GM23338 (cell line): ENCODE measurements at regions not wholly inside any gene's neighbourhood (a gene's known extent, or its start where the extent isn't known, plus 50 kb on each side); places are given as distances from the start of the nearest gene placed in this dataset.

Experiments
- ATAC-seq: fragments of 200-7000 bp; cut with Tn5 transposase; 3 replicates; pipeline ENCODE4 v1.9.1; 2020
- DNase-seq: peaks from one replicate; pipeline ENCODE4 v3.0.0-alpha.2; 2015; ENCODE audit warnings: low spot score
- H2AFZ ChIP-seq: fragments of 200-600 bp; sonication (generic); 2 replicates; pipeline ENCODE4 v1.8.0; 2016; ENCODE audit warnings: antibody characterized with exemption, mild to moderate bottlenecking, moderate library complexity
- H3F3A ChIP-seq: fragments of 200-600 bp; sonication (generic); replicated peaks from 2 replicates; pipeline ENCODE4 v1.8.0; 2017; ENCODE audit warnings: antibody characterized with exemption, mixed run types, low read depth
- H3K27ac ChIP-seq: fragments of 200-600 bp; sonication (generic); 2 replicates; pipeline ENCODE4 v1.6.1; 2016; ENCODE audit warnings: low read depth
- H3K27me3 ChIP-seq: fragments of 200-600 bp; sonication (generic); 2 replicates; pipeline ENCODE4 v1.8.0; 2016; ENCODE audit warnings: mild to moderate bottlenecking, mixed run types, moderate library complexity; ENCODE audit not compliant: insufficient read depth
- H3K36me3 ChIP-seq: fragments of 200-600 bp; sonication (generic); 2 replicates; pipeline ENCODE4 v1.8.0; 2016; ENCODE audit warnings: mild to moderate bottlenecking; ENCODE audit not compliant: insufficient read depth
- H3K4me1 ChIP-seq: fragments of 200-600 bp; sonication (generic); 2 replicates; pipeline ENCODE4 v1.8.0; 2016; ENCODE audit warnings: mild to moderate bottlenecking, moderate library complexity; ENCODE audit not compliant: insufficient read depth
- H3K4me2 ChIP-seq: fragments of 200-600 bp; sonication (generic); 2 replicates; pipeline ENCODE4 v1.7.1; 2017; ENCODE audit warnings: mixed run types
- H3K4me3 ChIP-seq: fragments of 200-600 bp; sonication (generic); 2 replicates; pipeline ENCODE4 v1.6.1; 2016; ENCODE audit warnings: mixed run types
- H3K79me2 ChIP-seq: fragments of 200-600 bp; sonication (generic); replicated peaks from 2 replicates; pipeline ENCODE4 v1.8.0; 2017; ENCODE audit warnings: mild to moderate bottlenecking; ENCODE audit not compliant: insufficient read depth
- H3K9me2 ChIP-seq: fragments of 200-600 bp; sonication (generic); 2 replicates; pipeline ENCODE4 v1.8.0; 2017; ENCODE audit not compliant: insufficient read depth
- H4K20me1 ChIP-seq: fragments of 200-600 bp; sonication (generic); replicated peaks from 2 replicates; pipeline ENCODE4 v1.8.0; 2017; ENCODE audit warnings: mild to moderate bottlenecking; ENCODE audit not compliant: insufficient read depth
- H3K27ac Mint-ChIP-seq: 2 replicates; pipeline ENCODE4 v1.8.0; 2020; ENCODE audit warnings: inconsistent platforms, mild to moderate bottlenecking, moderate library complexity, mixed read lengths
- H3K27me3 Mint-ChIP-seq: 3 replicates; pipeline ENCODE4 v1.8.0; 2022; ENCODE audit warnings: low read depth, mild to moderate bottlenecking, moderate library complexity, mixed read lengths, inconsistent platforms; ENCODE audit not compliant: insufficient read depth, poor library complexity
- H3K36me3 Mint-ChIP-seq: 3 replicates; pipeline ENCODE4 v1.8.0; 2021; ENCODE audit warnings: low read depth, mild to moderate bottlenecking, inconsistent platforms, moderate library complexity, mixed read lengths
- H3K4me1 Mint-ChIP-seq: 3 replicates; pipeline ENCODE4 v1.8.0; 2020; ENCODE audit warnings: mild to moderate bottlenecking, inconsistent platforms, mixed read lengths
- H3K4me3 Mint-ChIP-seq: 3 replicates; pipeline ENCODE4 v1.8.0; 2021; ENCODE audit warnings: moderate library complexity, mild to moderate bottlenecking, inconsistent platforms, mixed read lengths
- H3K9me3 Mint-ChIP-seq: 3 replicates; pipeline ENCODE4 v1.8.0; 2020; ENCODE audit warnings: moderate library complexity, mild to moderate bottlenecking, inconsistent platforms, mixed read lengths
- CREB1 ChIP-seq: fragments of 250-450 bp; sonication (Bioruptor Pico); IDR thresholded peaks from 2 replicates; pipeline ENCODE4 v1.5.0; 2020; ENCODE audit warnings: low read depth, mild to moderate bottlenecking, moderate library complexity
- EZH2 ChIP-seq: fragments of 200-600 bp; sonication (generic); IDR thresholded peaks from one replicate; pipeline ENCODE4 v1.8.0; 2017; ENCODE audit warnings: antibody characterized with exemption, mild to moderate bottlenecking, low read depth; ENCODE audit not compliant: unreplicated experiment
- EZH2phosphoT487 ChIP-seq: fragments of 200-600 bp; sonication (generic); IDR thresholded peaks from one replicate; pipeline ENCODE4 v1.8.1; 2018; ENCODE audit warnings: antibody characterized with exemption; ENCODE audit not compliant: unreplicated experiment
- JUNB ChIP-seq: IDR thresholded peaks from one replicate; pipeline ENCODE4 v1.6.1; 2016; ENCODE audit warnings: antibody characterized with exemption; ENCODE audit not compliant: unreplicated experiment
- NANOG ChIP-seq: IDR thresholded peaks from 2 replicates; pipeline ENCODE4 v1.6.1; 2016; ENCODE audit warnings: antibody characterized with exemption, borderline replicate concordance
- POLR2AphosphoS5 ChIP-seq: IDR thresholded peaks from 2 replicates; pipeline ENCODE4 v1.6.1; 2016; ENCODE audit warnings: antibody characterized with exemption, low read depth
- STAT1 ChIP-seq: IDR thresholded peaks from one replicate; pipeline ENCODE4 v1.6.1; 2016; ENCODE audit warnings: antibody characterized with exemption; ENCODE audit not compliant: unreplicated experiment
- ZNF114 ChIP-seq: fragments of 250-450 bp; sonication (Bioruptor Pico); IDR thresholded peaks from 2 replicates; pipeline ENCODE4 v1.5.0; 2020; ENCODE audit warnings: mild to moderate bottlenecking, moderate library complexity
- ZNF331 ChIP-seq: fragments of 250-450 bp; sonication (Bioruptor Pico); IDR thresholded peaks from 2 replicates; pipeline ENCODE4 v1.5.0; 2020; ENCODE audit warnings: low read depth, mild to moderate bottlenecking, moderate library complexity
- TF ChIP-seq, protein P1 (sequence below), 2 experiments: fragments of 200-600 bp in 1 of 2; sonication (generic) in 1 of 2; conservative IDR thresholded peaks; 2 replicates each; pipeline versions ENCODE4 v1.5.1 to v1.6.1; 2016 to 2017; ENCODE audit warnings: antibody characterized with exemption in 2 of 2, low read depth in 2 of 2, mild to moderate bottlenecking in 2 of 2, moderate library complexity in 1 of 2
- TF ChIP-seq, protein P2 (sequence below): IDR thresholded peaks from 2 replicates; pipeline ENCODE4 v1.6.1; 2016; ENCODE audit warnings: antibody characterized with exemption
- TF ChIP-seq, protein P3 (sequence below): fragments of 250-450 bp; sonication (Bioruptor Pico); IDR thresholded peaks from 2 replicates; pipeline ENCODE4 v1.5.0; 2020; ENCODE audit warnings: mild to moderate bottlenecking, moderate library complexity
- TF ChIP-seq, protein P4 (sequence below): IDR thresholded peaks from one replicate; pipeline ENCODE4 v1.6.1; 2018; ENCODE audit warnings: antibody characterized with exemption; ENCODE audit not compliant: unreplicated experiment

DNA sequence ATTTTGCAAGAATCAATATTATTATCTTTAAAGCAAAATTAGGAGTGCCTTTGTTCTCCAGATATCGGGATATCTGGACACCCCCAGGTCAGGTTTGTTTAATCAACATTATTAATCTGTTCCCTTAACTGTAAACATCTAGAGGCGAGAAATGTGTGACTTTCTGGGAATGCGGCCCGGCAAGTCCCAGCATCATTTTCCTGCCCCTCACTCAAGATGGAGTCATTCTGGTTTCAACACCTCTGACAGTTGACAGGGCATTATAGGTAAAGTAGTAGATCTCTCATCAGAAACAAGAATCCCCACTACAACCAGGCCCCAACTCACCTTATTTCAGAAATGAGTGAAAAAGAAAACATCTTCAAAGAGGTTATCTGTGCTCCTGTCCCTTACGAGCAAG, 331.6 kb upstream of the ZFP42 start:
- no peaks in the 10 kb centered on the region for H3K27me3 Mint-ChIP-seq
- TF ChIP-seq CREB1 (CRISPR knock-in tag) (no peak), EZH2 (no peak), STAT1 (no peak), POLR2AphosphoS5 (no peak), JUNB (no peak), EZH2phosphoT487 (no peak), NANOG (no peak), ZNF114 (CRISPR knock-in tag) (no peak), ZNF331 (CRISPR knock-in tag) (no peak)
- TF ChIP-seq, protein P1, sequence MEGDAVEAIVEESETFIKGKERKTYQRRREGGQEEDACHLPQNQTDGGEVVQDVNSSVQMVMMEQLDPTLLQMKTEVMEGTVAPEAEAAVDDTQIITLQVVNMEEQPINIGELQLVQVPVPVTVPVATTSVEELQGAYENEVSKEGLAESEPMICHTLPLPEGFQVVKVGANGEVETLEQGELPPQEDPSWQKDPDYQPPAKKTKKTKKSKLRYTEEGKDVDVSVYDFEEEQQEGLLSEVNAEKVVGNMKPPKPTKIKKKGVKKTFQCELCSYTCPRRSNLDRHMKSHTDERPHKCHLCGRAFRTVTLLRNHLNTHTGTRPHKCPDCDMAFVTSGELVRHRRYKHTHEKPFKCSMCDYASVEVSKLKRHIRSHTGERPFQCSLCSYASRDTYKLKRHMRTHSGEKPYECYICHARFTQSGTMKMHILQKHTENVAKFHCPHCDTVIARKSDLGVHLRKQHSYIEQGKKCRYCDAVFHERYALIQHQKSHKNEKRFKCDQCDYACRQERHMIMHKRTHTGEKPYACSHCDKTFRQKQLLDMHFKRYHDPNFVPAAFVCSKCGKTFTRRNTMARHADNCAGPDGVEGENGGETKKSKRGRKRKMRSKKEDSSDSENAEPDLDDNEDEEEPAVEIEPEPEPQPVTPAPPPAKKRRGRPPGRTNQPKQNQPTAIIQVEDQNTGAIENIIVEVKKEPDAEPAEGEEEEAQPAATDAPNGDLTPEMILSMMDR (conservative IDR thresholded peaks at IDR 0.05; ENCODE audit: low read depth in 2 of 2): no peak
- TF ChIP-seq, protein P2, sequence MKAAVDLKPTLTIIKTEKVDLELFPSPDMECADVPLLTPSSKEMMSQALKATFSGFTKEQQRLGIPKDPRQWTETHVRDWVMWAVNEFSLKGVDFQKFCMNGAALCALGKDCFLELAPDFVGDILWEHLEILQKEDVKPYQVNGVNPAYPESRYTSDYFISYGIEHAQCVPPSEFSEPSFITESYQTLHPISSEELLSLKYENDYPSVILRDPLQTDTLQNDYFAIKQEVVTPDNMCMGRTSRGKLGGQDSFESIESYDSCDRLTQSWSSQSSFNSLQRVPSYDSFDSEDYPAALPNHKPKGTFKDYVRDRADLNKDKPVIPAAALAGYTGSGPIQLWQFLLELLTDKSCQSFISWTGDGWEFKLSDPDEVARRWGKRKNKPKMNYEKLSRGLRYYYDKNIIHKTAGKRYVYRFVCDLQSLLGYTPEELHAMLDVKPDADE: no peak
- TF ChIP-seq, protein P3, sequence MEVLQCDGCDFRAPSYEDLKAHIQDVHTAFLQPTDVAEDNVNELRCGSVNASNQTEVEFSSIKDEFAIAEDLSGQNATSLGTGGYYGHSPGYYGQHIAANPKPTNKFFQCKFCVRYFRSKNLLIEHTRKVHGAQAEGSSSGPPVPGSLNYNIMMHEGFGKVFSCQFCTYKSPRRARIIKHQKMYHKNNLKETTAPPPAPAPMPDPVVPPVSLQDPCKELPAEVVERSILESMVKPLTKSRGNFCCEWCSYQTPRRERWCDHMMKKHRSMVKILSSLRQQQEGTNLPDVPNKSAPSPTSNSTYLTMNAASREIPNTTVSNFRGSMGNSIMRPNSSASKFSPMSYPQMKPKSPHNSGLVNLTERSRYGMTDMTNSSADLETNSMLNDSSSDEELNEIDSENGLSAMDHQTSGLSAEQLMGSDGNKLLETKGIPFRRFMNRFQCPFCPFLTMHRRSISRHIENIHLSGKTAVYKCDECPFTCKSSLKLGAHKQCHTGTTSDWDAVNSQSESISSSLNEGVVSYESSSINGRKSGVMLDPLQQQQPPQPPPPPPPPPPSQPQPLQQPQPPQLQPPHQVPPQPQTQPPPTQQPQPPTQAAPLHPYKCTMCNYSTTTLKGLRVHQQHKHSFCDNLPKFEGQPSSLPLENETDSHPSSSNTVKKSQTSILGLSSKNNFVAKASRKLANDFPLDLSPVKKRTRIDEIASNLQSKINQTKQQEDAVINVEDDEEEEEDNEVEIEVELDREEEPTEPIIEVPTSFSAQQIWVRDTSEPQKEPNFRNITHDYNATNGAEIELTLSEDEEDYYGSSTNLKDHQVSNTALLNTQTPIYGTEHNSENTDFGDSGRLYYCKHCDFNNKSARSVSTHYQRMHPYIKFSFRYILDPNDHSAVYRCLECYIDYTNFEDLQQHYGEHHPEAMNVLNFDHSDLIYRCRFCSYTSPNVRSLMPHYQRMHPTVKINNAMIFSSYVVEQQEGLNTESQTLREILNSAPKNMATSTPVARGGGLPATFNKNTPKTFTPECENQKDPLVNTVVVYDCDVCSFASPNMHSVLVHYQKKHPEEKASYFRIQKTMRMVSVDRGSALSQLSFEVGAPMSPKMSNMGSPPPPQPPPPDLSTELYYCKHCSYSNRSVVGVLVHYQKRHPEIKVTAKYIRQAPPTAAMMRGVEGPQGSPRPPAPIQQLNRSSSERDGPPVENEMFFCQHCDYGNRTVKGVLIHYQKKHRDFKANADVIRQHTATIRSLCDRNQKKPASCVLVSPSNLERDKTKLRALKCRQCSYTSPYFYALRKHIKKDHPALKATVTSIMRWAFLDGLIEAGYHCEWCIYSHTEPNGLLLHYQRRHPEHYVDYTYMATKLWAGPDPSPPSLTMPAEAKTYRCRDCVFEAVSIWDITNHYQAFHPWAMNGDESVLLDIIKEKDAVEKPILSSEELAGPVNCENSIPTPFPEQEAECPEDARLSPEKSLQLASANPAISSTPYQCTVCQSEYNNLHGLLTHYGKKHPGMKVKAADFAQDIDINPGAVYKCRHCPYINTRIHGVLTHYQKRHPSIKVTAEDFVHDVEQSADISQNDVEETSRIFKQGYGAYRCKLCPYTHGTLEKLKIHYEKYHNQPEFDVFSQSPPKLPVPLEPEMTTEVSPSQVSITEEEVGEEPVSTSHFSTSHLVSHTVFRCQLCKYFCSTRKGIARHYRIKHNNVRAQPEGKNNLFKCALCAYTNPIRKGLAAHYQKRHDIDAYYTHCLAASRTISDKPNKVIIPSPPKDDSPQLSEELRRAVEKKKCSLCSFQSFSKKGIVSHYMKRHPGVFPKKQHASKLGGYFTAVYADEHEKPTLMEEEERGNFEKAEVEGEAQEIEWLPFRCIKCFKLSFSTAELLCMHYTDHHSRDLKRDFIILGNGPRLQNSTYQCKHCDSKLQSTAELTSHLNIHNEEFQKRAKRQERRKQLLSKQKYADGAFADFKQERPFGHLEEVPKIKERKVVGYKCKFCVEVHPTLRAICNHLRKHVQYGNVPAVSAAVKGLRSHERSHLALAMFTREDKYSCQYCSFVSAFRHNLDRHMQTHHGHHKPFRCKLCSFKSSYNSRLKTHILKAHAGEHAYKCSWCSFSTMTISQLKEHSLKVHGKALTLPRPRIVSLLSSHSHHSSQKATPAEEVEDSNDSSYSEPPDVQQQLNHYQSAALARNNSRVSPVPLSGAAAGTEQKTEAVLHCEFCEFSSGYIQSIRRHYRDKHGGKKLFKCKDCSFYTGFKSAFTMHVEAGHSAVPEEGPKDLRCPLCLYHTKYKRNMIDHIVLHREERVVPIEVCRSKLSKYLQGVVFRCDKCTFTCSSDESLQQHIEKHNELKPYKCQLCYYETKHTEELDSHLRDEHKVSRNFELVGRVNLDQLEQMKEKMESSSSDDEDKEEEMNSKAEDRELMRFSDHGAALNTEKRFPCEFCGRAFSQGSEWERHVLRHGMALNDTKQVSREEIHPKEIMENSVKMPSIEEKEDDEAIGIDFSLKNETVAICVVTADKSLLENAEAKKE (CRISPR knock-in tag): no peak
- TF ChIP-seq, protein P4, sequence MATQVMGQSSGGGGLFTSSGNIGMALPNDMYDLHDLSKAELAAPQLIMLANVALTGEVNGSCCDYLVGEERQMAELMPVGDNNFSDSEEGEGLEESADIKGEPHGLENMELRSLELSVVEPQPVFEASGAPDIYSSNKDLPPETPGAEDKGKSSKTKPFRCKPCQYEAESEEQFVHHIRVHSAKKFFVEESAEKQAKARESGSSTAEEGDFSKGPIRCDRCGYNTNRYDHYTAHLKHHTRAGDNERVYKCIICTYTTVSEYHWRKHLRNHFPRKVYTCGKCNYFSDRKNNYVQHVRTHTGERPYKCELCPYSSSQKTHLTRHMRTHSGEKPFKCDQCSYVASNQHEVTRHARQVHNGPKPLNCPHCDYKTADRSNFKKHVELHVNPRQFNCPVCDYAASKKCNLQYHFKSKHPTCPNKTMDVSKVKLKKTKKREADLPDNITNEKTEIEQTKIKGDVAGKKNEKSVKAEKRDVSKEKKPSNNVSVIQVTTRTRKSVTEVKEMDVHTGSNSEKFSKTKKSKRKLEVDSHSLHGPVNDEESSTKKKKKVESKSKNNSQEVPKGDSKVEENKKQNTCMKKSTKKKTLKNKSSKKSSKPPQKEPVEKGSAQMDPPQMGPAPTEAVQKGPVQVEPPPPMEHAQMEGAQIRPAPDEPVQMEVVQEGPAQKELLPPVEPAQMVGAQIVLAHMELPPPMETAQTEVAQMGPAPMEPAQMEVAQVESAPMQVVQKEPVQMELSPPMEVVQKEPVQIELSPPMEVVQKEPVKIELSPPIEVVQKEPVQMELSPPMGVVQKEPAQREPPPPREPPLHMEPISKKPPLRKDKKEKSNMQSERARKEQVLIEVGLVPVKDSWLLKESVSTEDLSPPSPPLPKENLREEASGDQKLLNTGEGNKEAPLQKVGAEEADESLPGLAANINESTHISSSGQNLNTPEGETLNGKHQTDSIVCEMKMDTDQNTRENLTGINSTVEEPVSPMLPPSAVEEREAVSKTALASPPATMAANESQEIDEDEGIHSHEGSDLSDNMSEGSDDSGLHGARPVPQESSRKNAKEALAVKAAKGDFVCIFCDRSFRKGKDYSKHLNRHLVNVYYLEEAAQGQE: no peak

More for the DNA sequence above, 331.6 kb upstream of the ZFP42 start:
- Histone ChIP-seq H3K27ac (no peak overlapping the region), H2AFZ (peak overlapping the region; percentile 52), H4K20me1 (no peaks in the 10 kb centered on the region), H3K4me2 (no peak overlapping the region), H3K4me3 (no peak overlapping the region), H3K27me3 (no peaks in the 10 kb centered on the region), H3K36me3 (no peaks in the 10 kb centered on the region), H3K4me1 (no peaks in the 10 kb centered on the region), H3K9me2 (0 out of 2 replicates have a peak, but pooled peaks cover 6% of the 10 kb centered on the region), H3F3A (no peaks in the 10 kb centered on the region), H3K79me2 (no peaks in the 10 kb centered on the region)
- DNase-seq (no peak), ATAC-seq (no peak)
- Mint-ChIP-seq H3K9me3 (peaks cover 4% of the 10 kb centered on the region; the same call in 2 of the 3 replicates), H3K4me1 (no peaks in the 10 kb centered on the region), H3K36me3 (no peaks in the 10 kb centered on the region), H3K27ac (no peak overlapping the region), H3K4me3 (no peak overlapping the region)
